Lung (tissue), 11 donors: ENCODE measurements at regions not wholly inside any gene's neighbourhood (a gene's known extent, or its start where the extent isn't known, plus 50 kb on each side); places are given as distances from the start of the nearest gene placed in this dataset.
A peak's percentile ranks its signal among the peaks of the same experiment; 100 is the strongest.

Experiments
- ATAC-seq: fragments of 200-7000 bp; cut with Tn5 transposase; one replicate; pipeline ENCODE4 v1.9.1; 2020; ENCODE audit warnings: moderate number of reproducible peaks; ENCODE audit not compliant: insufficient read depth, low FRiP score
- DNase-seq, 3 donors: peaks; one replicate each; pipeline ENCODE4 v3.0.0-alpha.2; 2013 to 2017
- H3K27ac ChIP-seq, 2 donors: one replicate each; pipeline ENCODE4 v1.5.1; 2013; ENCODE audit warnings: mild to moderate bottlenecking in 2 of 2, moderate library complexity in 2 of 2, control low read depth in 1 of 2, inconsistent platforms in 1 of 2, low read depth in 1 of 2, low read length in 1 of 2
- H3K27me3 ChIP-seq, 3 donors: one replicate each; pipeline ENCODE4 v1.5.1; 2013; ENCODE audit warnings: low read length in 2 of 3; ENCODE audit not compliant: control insufficient read depth in 3 of 3, insufficient read depth in 3 of 3
- H3K36me3 ChIP-seq, 4 donors: one replicate each; pipeline ENCODE4 v1.5.1; 2013; ENCODE audit warnings: low read length in 4 of 4, mild to moderate bottlenecking in 1 of 4, moderate library complexity in 1 of 4; ENCODE audit not compliant: control insufficient read depth in 4 of 4, insufficient read depth in 4 of 4
- H3K4me1 ChIP-seq, 5 donors: one replicate each; pipeline ENCODE4 v1.5.1; 2013; ENCODE audit warnings: low read length in 5 of 5, mild to moderate bottlenecking in 2 of 5, moderate library complexity in 1 of 5; ENCODE audit not compliant: control insufficient read depth in 5 of 5, insufficient read depth in 5 of 5
- H3K4me3 ChIP-seq: one replicate; pipeline ENCODE4 v1.5.1; 2013; ENCODE audit warnings: mild to moderate bottlenecking, control low read depth, moderate library complexity
- H3K9ac ChIP-seq, 2 donors: one replicate each; pipeline ENCODE4 v1.5.1; 2013; ENCODE audit warnings: low read length in 2 of 2, control low read depth in 1 of 2; ENCODE audit not compliant: insufficient read depth in 1 of 2
- H3K9me3 ChIP-seq, 4 donors: one replicate each; pipeline ENCODE4 v1.5.1; 2013; ENCODE audit warnings: low read length in 3 of 4, mild to moderate bottlenecking in 1 of 4, moderate library complexity in 1 of 4; ENCODE audit not compliant: control insufficient read depth in 4 of 4, insufficient read depth in 3 of 4
- WGBS, 2 donors: extraction: QIAGEN DNeasy Blood & Tissue Kit; methylation state at CpG; one replicate each; pipeline ENCODE4 v1.1.7; 2013; 5-methylcytosine and 5-hydroxymethylcytosine counted together
- TF ChIP-seq, protein P1 (sequence below): IDR thresholded peaks from 2 replicates; pipeline ENCODE4 v1.5.1; 2012; ENCODE audit warnings: mild to moderate bottlenecking; ENCODE audit errors: control extremely low read depth, extremely low read depth
- donor health status: control.
- donor health status: control.
- donor health status: Bipolar disorder and iron deficiency.
- donor health status: healthy.
- donor health status: DM: yes; HTN: yes; CAD: no.

DNA sequence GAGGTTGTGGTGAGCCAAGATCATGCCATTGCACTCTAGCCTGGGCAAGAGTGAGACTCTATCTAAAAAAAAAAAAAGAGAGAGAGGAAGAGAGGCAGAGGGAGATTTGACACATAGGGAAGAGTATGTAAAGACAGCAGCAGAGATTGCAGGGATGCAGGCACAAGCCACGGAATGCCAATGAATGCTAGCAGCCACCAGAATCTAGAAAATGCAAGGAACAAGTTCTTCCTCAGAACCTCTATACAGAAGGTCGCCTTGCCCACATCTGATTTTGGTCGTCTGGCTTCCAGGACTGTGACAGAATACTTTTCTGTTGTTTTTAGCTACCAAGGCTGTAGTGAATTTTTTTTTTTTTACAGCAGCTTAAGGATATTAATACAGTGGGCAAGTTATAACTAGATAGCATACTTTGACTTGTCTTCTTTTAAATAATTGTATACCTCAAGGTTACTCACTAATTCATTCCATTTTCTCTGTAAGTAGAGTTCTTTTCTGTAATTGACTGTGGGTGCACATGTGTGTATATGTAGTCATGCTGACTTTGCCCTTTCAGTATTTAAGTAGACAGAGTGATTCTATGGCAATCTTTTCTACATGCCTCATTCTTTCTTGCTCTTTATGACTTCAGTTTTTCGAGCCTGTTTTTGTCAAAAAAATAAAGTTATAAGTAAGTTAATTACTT is 402.2 kb downstream of the GJA1 start:
- Histone ChIP-seq H3K4me3 (no peak overlapping the region), H3K27me3 (no peaks in the 10 kb centered on the region), H3K9ac (no peak overlapping the region), H3K36me3 (no peaks in the 10 kb centered on the region), H3K4me1 (peaks cover 0 to 6% (median 0%) of the 10 kb centered on the region in 5 donors), H3K9me3 (no peaks in the 10 kb centered on the region), H3K27ac (no peak overlapping the region)
- no peak for ATAC-seq
- TF ChIP-seq, protein P1, sequence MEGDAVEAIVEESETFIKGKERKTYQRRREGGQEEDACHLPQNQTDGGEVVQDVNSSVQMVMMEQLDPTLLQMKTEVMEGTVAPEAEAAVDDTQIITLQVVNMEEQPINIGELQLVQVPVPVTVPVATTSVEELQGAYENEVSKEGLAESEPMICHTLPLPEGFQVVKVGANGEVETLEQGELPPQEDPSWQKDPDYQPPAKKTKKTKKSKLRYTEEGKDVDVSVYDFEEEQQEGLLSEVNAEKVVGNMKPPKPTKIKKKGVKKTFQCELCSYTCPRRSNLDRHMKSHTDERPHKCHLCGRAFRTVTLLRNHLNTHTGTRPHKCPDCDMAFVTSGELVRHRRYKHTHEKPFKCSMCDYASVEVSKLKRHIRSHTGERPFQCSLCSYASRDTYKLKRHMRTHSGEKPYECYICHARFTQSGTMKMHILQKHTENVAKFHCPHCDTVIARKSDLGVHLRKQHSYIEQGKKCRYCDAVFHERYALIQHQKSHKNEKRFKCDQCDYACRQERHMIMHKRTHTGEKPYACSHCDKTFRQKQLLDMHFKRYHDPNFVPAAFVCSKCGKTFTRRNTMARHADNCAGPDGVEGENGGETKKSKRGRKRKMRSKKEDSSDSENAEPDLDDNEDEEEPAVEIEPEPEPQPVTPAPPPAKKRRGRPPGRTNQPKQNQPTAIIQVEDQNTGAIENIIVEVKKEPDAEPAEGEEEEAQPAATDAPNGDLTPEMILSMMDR, result no peak
- DNase-seq, result no peak
- WGBS, 2 donors, result 83 to 89% methylated on average over 4 of the region's 4 CpGs

DNA sequence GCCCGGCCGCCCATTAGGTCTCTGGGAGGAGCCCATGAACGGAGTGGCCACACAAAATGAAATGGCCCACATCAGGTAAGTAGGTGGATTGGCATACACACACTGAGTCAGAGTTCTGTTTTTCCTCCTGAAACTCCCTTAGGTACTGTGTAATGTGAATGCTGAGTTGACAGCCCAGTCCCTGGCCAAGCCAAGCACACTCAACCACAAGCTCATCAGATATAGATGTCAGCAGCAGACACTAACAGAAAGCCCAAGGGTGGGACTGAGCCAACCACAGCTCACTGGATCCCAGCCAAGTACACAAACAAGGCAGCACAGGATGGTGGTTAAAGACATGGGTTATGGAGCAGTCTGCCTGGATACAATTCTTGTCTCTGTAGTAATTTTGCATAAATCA is 403.4 kb downstream of the GJA1 start:
- 94 to 95% methylated on average over 3 of the region's 3 CpGs for WGBS, 2 donors
- Histone ChIP-seq H3K9ac (no peak overlapping the region), H3K27ac (peak overlapping the region in 1 of 2 donors; percentile 61), H3K36me3 (no peaks in the 10 kb centered on the region), H3K4me1 (peaks cover 0 to 6% (median 0%) of the 10 kb centered on the region in 5 donors), H3K4me3 (no peak overlapping the region), H3K9me3 (no peaks in the 10 kb centered on the region), H3K27me3 (no peaks in the 10 kb centered on the region)
- ATAC-seq, result no peak
- TF ChIP-seq, protein P1, result no peak
- DNase-seq, result no peak

DNA sequence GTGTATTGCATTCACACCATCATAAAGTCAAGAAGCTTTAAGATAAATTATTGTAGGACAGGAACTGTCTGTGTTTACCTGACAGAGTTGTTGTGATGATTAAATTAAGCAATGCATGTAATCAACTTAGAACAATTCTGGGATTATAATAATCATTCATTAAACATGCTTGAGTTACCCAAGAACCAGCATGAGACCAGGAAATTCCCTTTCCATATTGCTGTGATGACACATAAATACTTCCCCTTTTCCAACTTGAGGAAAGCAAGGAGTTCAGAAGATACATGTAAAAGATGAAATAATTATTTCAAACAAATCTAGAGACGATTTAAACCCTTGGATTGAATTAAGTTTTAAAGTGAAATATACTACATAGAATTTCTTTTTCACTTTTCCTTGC is 404.4 kb downstream of the GJA1 start:
- no peaks in the 10 kb centered on the region for H3K9me3 ChIP-seq
- DNase-seq, result no peak
- no peaks in the 10 kb centered on the region for H3K27me3 ChIP-seq
- TF ChIP-seq, protein P1, result no peak
- no peak overlapping the region for H3K4me3 ChIP-seq
- ATAC-seq, result no peak
- WGBS, 2 donors, result 54 to 75% methylated on average over 1 of the region's 1 CpG
- H3K27ac ChIP-seq, result no peak overlapping the region
- H3K4me1 ChIP-seq, result peaks cover 0 to 6% (median 0%) of the 10 kb centered on the region in 5 donors
- no peaks in the 10 kb centered on the region for H3K36me3 ChIP-seq
- H3K9ac ChIP-seq, result no peak overlapping the region

DNA sequence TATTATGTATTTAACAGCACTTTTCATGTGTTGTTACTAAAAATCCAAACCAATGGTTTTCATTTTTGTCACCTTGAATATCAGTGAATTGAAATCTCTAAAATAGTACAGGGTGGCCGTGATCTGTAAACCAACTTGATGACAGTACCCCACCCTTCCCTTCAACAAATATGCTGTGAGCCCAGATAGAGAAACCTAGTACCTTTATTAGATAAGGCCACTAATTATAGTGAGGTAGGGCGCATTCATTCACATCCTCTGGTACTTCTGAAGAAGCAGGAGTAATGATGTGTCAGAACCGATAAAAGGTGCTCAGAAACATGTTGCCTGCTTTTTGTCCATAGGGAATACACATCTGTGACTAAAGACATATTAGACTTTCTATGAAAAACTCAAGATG is 409.5 kb downstream of the GJA1 start:
- TF ChIP-seq, protein P1, result no peak
- H3K27me3 ChIP-seq, result no peaks in the 10 kb centered on the region
- no peaks in the 10 kb centered on the region for H3K36me3 ChIP-seq
- H3K27ac ChIP-seq, result no peak overlapping the region
- H3K4me3 ChIP-seq, result no peak overlapping the region
- H3K4me1 ChIP-seq, result peaks cover 0 to 2% (median 0%) of the 10 kb centered on the region in 5 donors
- no peaks in the 10 kb centered on the region for H3K9me3 ChIP-seq
- H3K9ac ChIP-seq, result no peak overlapping the region
- ATAC-seq, result no peak
- no peak for DNase-seq
- WGBS, 2 donors, result 92 to 96% methylated on average over 3 of the region's 3 CpGs
